Testis (tissue), 2 donors: ENCODE measurements at regions not wholly inside any gene's neighbourhood (a gene's known extent, or its start where the extent isn't known, plus 50 kb on each side); places are given as distances from the start of the nearest gene placed in this dataset.

ENCODE experiments used
- DNase-seq: peaks from one replicate; pipeline ENCODE4 v3.0.0-alpha.2; 2019
- H3K27ac ChIP-seq, 2 donors: fragments of 200-600 bp; sonication (generic); one replicate each; pipeline ENCODE4 v1.5.1; 2019
- H3K27me3 ChIP-seq: fragments of 200-600 bp; sonication (generic); one replicate; pipeline ENCODE4 v1.5.1; 2019
- H3K36me3 ChIP-seq: fragments of 200-600 bp; sonication (generic); one replicate; pipeline ENCODE4 v1.5.1; 2017; ENCODE audit warnings: low read depth; ENCODE audit errors: missing control alignments
- H3K4me1 ChIP-seq: fragments of 200-600 bp; sonication (generic); one replicate; pipeline ENCODE4 v1.5.1; 2019
- H3K4me3 ChIP-seq, 2 donors: fragments of 200-600 bp; sonication (generic); one replicate each; pipeline ENCODE4 v1.5.1; 2017 to 2019
- H3K9me3 ChIP-seq: fragments of 200-600 bp; sonication (generic); one replicate; pipeline ENCODE4 v1.5.1; 2017
- CTCF ChIP-seq, 3 experiments: fragments of 450-650 bp in 2 of 3; fragments of 200-600 bp in 1 of 3; sonication (generic) in 1 of 3; IDR thresholded peaks; one replicate each; pipeline ENCODE4 v1.5.1; 2016 to 2019; ENCODE audit warnings: antibody characterized with exemption in 3 of 3, mild to moderate bottlenecking in 2 of 3, moderate library complexity in 1 of 3
- POLR2A ChIP-seq: fragments of 450-650 bp; IDR thresholded peaks from one replicate; pipeline ENCODE4 v1.6.1; 2017; ENCODE audit warnings: antibody characterized with exemption, mild to moderate bottlenecking, moderate library complexity
- WGBS, 2 donors: methylation state at CpG; one replicate each; pipeline ENCODE4 v1.1.5; 2018; 5-methylcytosine and 5-hydroxymethylcytosine counted together
- intact Hi-C: fragments of 100-400 bp; cut with DNase I; formaldehyde crosslinking; loops from one replicate; pipeline ENCODE4 v1.15.1; 2023; ENCODE audit warnings: low total_unique reads

- intact Hi-C loops = no loop called here
- Histone ChIP-seq H3K27ac (no peak overlapping the region), H3K4me1 (no peaks in the 10 kb centered on the region), H3K36me3 (no peaks in the 10 kb centered on the region), H3K9me3 (no peaks in the 10 kb centered on the region), H3K4me3 (no peak overlapping the region), H3K27me3 (no peaks in the 10 kb centered on the region)
- DNase-seq = no peak
- 49 to 83% methylated on average over 2 of the region's 2 CpGs for WGBS, 2 donors
- TF ChIP-seq CTCF (IDR thresholded peaks at IDR 0.05) (no peak), POLR2A (no peak)
These were observed 667.7 kb upstream of the IGFBP7 start for GRCh38 chr4:57777876-57778275.

GRCh38 chr4:57774681-57775080, 664.5 kb upstream of the IGFBP7 start:
- H3K27me3 ChIP-seq = no peaks in the 10 kb centered on the region
- no peaks in the 10 kb centered on the region for H3K9me3 ChIP-seq
- TF ChIP-seq CTCF (IDR thresholded peaks at IDR 0.05) = no peak
- no peak for TF ChIP-seq POLR2A
- no peaks in the 10 kb centered on the region for H3K36me3 ChIP-seq
- no peak overlapping the region for H3K27ac ChIP-seq
- H3K4me3 ChIP-seq = no peak overlapping the region
- intact Hi-C loops = no loop called here
- WGBS, 2 donors = 89 to 92% methylated on average over 3 of the region's 3 CpGs
- no peak for DNase-seq
- H3K4me1 ChIP-seq = no peaks in the 10 kb centered on the region

- Histone ChIP-seq H3K9me3 (no peaks in the 10 kb centered on the region), H3K27me3 (no peaks in the 10 kb centered on the region), H3K4me3 (no peak overlapping the region), H3K36me3 (no peaks in the 10 kb centered on the region), H3K27ac (no peak overlapping the region), H3K4me1 (no peaks in the 10 kb centered on the region)
- intact Hi-C loops = no loop called here
- no peak for DNase-seq
- TF ChIP-seq POLR2A = no peak
- TF ChIP-seq CTCF (IDR thresholded peaks at IDR 0.05) = no peak
These were observed 664.0 kb upstream of the IGFBP7 start for GRCh38 chr4:57774171-57774570.

- H3K4me3 ChIP-seq = no peak overlapping the region
- no peaks in the 10 kb centered on the region for H3K4me1 ChIP-seq
- TF ChIP-seq POLR2A = no peak
- no peak for TF ChIP-seq CTCF (IDR thresholded peaks at IDR 0.05)
- intact Hi-C loops = no loop called here
- 35 to 57% methylated on average over 1 of the region's 1 CpG for WGBS, 2 donors
- H3K27me3 ChIP-seq = no peaks in the 10 kb centered on the region
- no peaks in the 10 kb centered on the region for H3K9me3 ChIP-seq
- H3K27ac ChIP-seq = no peak overlapping the region
- no peaks in the 10 kb centered on the region for H3K36me3 ChIP-seq
- no peak for DNase-seq
These were observed 656.2 kb upstream of the IGFBP7 start for GRCh38 chr4:57766341-57766740.

- intact Hi-C loops = no loop called here
- no peak for TF ChIP-seq POLR2A
- no peak for TF ChIP-seq CTCF (IDR thresholded peaks at IDR 0.05)
- WGBS, 2 donors = 60 to 65% methylated on average over 5 of the region's 5 CpGs
- Histone ChIP-seq H3K27me3 (no peaks in the 10 kb centered on the region), H3K27ac (no peak overlapping the region), H3K9me3 (no peaks in the 10 kb centered on the region), H3K4me1 (no peaks in the 10 kb centered on the region), H3K4me3 (no peak overlapping the region), H3K36me3 (no peaks in the 10 kb centered on the region)
- no peak for DNase-seq
These were observed 654.7 kb upstream of the IGFBP7 start for GRCh38 chr4:57764856-57765255.
